H1 (cell line): ENCODE measurements at regions not wholly inside any gene's neighbourhood (a gene's known extent, or its start where the extent isn't known, plus 50 kb on each side); places are given as distances from the start of the nearest gene placed in this dataset.

Source experiments
- CTCF ChIA-PET: fragments of 300-600 bp; sonication (Branson Sonifier 250); formaldehyde crosslinking; loops from one replicate; lab custom pipeline; 2021; ENCODE audit not compliant: partially characterized antibody; lab: Charles Lee
- POLR2A ChIA-PET: fragments of 300-600 bp; sonication (Branson Sonifier 250); formaldehyde crosslinking; loops from one replicate; lab custom pipeline; 2021; ENCODE audit warnings: inconsistent platforms; ENCODE audit not compliant: partially characterized antibody; lab: Charles Lee
- DNase-seq, 2 experiments: peaks; one replicate each; pipeline versions ENCODE4 v3.0.0 to v3.0.0-alpha.2; 2010 to 2022; ENCODE audit warnings: low spot score in 2 of 2, low read depth in 1 of 2, mixed read lengths in 1 of 2
- FAIRE-seq: peaks from 2 replicates; lab custom pipeline; 2011; peaks lifted over from hg19 to GRCh38; lab: Jason Lieb, UNC
- H2AFZ ChIP-seq: 2 replicates; pipeline ENCODE4 v1.8.1; 2012; ENCODE audit warnings: low read length, inconsistent platforms
- H2AK5ac ChIP-seq: 2 replicates; pipeline ENCODE4 v1.6.1; 2013; ENCODE audit warnings: low read depth, low read length
- H2BK120ac ChIP-seq: replicated peaks from 2 replicates; pipeline ENCODE3; 2013; ENCODE audit warnings: low read depth, low read length, inconsistent platforms
- H2BK12ac ChIP-seq: 2 replicates; pipeline ENCODE4 v1.6.1; 2013; ENCODE audit warnings: low read depth, low read length
- H2BK15ac ChIP-seq: 2 replicates; pipeline ENCODE4 v1.6.1; 2013; ENCODE audit warnings: low read length
- H2BK20ac ChIP-seq: 2 replicates; pipeline ENCODE4 v1.6.1; 2013; ENCODE audit warnings: low read length
- H2BK5ac ChIP-seq: 2 replicates; pipeline ENCODE4 v1.6.1; 2013; ENCODE audit warnings: low read depth, low read length
- H3K14ac ChIP-seq: 2 replicates; pipeline ENCODE4 v1.6.1; 2013; ENCODE audit warnings: inconsistent platforms; ENCODE audit not compliant: insufficient read length
- H3K18ac ChIP-seq: 2 replicates; pipeline ENCODE4 v1.6.1; 2013; ENCODE audit warnings: low read length; ENCODE audit errors: extremely low read depth
- H3K23ac ChIP-seq: 2 replicates; pipeline ENCODE4 v1.6.1; 2013; ENCODE audit warnings: inconsistent platforms; ENCODE audit not compliant: insufficient read length
- H3K23me2 ChIP-seq: 2 replicates; pipeline ENCODE4 v1.6.1; 2013; ENCODE audit warnings: low read depth, low read length
- H3K27ac ChIP-seq: 2 replicates; pipeline ENCODE4 v1.6.1; 2011; ENCODE audit warnings: low read depth, low read length, inconsistent platforms
- H3K27me3 ChIP-seq, 4 experiments: replicated peaks in 1 of 4; 1 replicate in 1 of 4; 2 replicates in 3 of 4; pipeline versions ENCODE4 v1.6.1 to v1.8.1; 2011 to 2013; ENCODE audit warnings: low read length in 3 of 4, mild to moderate bottlenecking in 3 of 4, inconsistent platforms in 2 of 4, mixed read lengths in 2 of 4, moderate library complexity in 1 of 4; ENCODE audit not compliant: control insufficient read depth in 3 of 4, insufficient read depth in 3 of 4; ENCODE audit errors: extremely low read depth in 1 of 4
- H3K36me3 ChIP-seq, 4 experiments: 2 replicates each; pipeline versions ENCODE4 v1.6.1 to v1.8.1; 2011 to 2013; ENCODE audit warnings: mild to moderate bottlenecking in 4 of 4, low read length in 3 of 4, moderate library complexity in 2 of 4, control low read depth in 1 of 4, inconsistent platforms in 1 of 4; ENCODE audit not compliant: insufficient read depth in 4 of 4, control insufficient read depth in 2 of 4
- H3K4ac ChIP-seq: replicated peaks from 2 replicates; pipeline ENCODE3; 2013; ENCODE audit warnings: low read length, low read depth, mixed read lengths, inconsistent platforms; ENCODE audit not compliant: insufficient read length
- H3K4me1 ChIP-seq, 4 experiments: replicated peaks in 1 of 4; 1 replicate in 1 of 4; 2 replicates in 3 of 4; pipeline versions ENCODE4 v1.6.1 to v1.8.1; 2011 to 2013; ENCODE audit warnings: low read length in 3 of 4, inconsistent platforms in 2 of 4, mixed read lengths in 1 of 4; ENCODE audit not compliant: insufficient read depth in 4 of 4, control insufficient read depth in 3 of 4
- H3K4me2 ChIP-seq, 2 experiments: 2 replicates each; pipeline versions ENCODE4 v1.6.1 to v1.8.1; 2011 to 2013; ENCODE audit warnings: low read depth in 2 of 2, low read length in 2 of 2, control low read depth in 1 of 2, inconsistent platforms in 1 of 2, mild to moderate bottlenecking in 1 of 2; ENCODE audit not compliant: insufficient read depth in 1 of 2
- H3K4me3 ChIP-seq, 4 experiments: fragments of 200-600, 300-600 bp in 1 of 4; sonication (generic), shearing (Covaris generic), sonication (Bioruptor Twin) in 1 of 4; 2 replicates each; pipeline versions ENCODE4 v1.5.1 to v1.8.1; 2011 to 2016; ENCODE audit warnings: low read length in 4 of 4, low read depth in 3 of 4, control low read depth in 2 of 4, inconsistent platforms in 2 of 4, mild to moderate bottlenecking in 2 of 4, mixed read lengths in 1 of 4, moderate library complexity in 1 of 4; ENCODE audit not compliant: insufficient read depth in 2 of 4; ENCODE audit errors: extremely low read depth in 1 of 4
- H3K56ac ChIP-seq: replicated peaks from 2 replicates; pipeline ENCODE3; 2013; ENCODE audit warnings: low read depth, mild to moderate bottlenecking, mixed read lengths, low read length, inconsistent platforms; ENCODE audit not compliant: insufficient read length
- H3K79me1 ChIP-seq: 2 replicates; pipeline ENCODE4 v1.6.1; 2013; ENCODE audit warnings: low read depth, low read length, control low read depth
- H3K79me2 ChIP-seq, 2 experiments: 2 replicates each; pipeline versions ENCODE4 v1.6.1 to v1.8.1; 2012 to 2013; ENCODE audit warnings: low read length in 2 of 2, mild to moderate bottlenecking in 2 of 2, inconsistent platforms in 1 of 2; ENCODE audit not compliant: insufficient read depth in 2 of 2, control insufficient read depth in 1 of 2
- H3K9ac ChIP-seq, 4 experiments: replicated peaks in 1 of 4; 1 replicate in 1 of 4; 2 replicates in 3 of 4; pipeline versions ENCODE4 v1.6.1 to v1.8.1; 2011 to 2013; ENCODE audit warnings: low read depth in 3 of 4, low read length in 3 of 4, control low read depth in 2 of 4, mild to moderate bottlenecking in 2 of 4, moderate library complexity in 2 of 4, inconsistent platforms in 1 of 4; ENCODE audit errors: extremely low read depth in 1 of 4
- H3K9me3 ChIP-seq, 2 experiments: 2 replicates each; pipeline versions ENCODE4 v1.6.1 to v1.8.1; 2012 to 2013; ENCODE audit warnings: mild to moderate bottlenecking in 2 of 2, moderate library complexity in 2 of 2, control low read depth in 1 of 2, inconsistent platforms in 1 of 2, low read depth in 1 of 2, low read length in 1 of 2, mixed read lengths in 1 of 2; ENCODE audit not compliant: insufficient read depth in 2 of 2
- H4K20me1 ChIP-seq, 2 experiments: replicated peaks in 1 of 2; 2 replicates each; pipeline versions ENCODE3 to v1.8.1; 2011 to 2013; ENCODE audit warnings: inconsistent platforms in 2 of 2, low read length in 2 of 2, mild to moderate bottlenecking in 1 of 2; ENCODE audit not compliant: insufficient read depth in 2 of 2, control insufficient read depth in 1 of 2
- H4K5ac ChIP-seq: 2 replicates; pipeline ENCODE4 v1.6.1; 2013; ENCODE audit warnings: low read length, low read depth, mixed read lengths, inconsistent platforms; ENCODE audit not compliant: insufficient read length
- H4K8ac ChIP-seq: 2 replicates; pipeline ENCODE4 v1.8.0; 2013; ENCODE audit warnings: mild to moderate bottlenecking, moderate library complexity, low read length, inconsistent platforms; ENCODE audit not compliant: insufficient read depth; ENCODE audit errors: extremely low read depth
- H4K91ac ChIP-seq: replicated peaks from 2 replicates; pipeline ENCODE3; 2013; ENCODE audit warnings: low read length, mixed read lengths, inconsistent platforms; ENCODE audit not compliant: insufficient read length
- CBX5 ChIP-seq: fragments of 300-800, 300-1000 bp; sonication (generic); IDR thresholded peaks from 2 replicates; pipeline ENCODE4 v1.7.1; 2016; ENCODE audit warnings: antibody characterized with exemption, low read length, low read depth
- EZH2 ChIP-seq: fragments of 200-600 bp; sonication (generic); IDR thresholded peaks from 2 replicates; pipeline ENCODE4 v1.7.1; 2012; ENCODE audit warnings: low read depth, mild to moderate bottlenecking, moderate library complexity, low read length, inconsistent platforms; ENCODE audit not compliant: severe bottlenecking
- HDAC2 ChIP-seq, 2 experiments: fragments of 300-600 bp in 1 of 2; sonication (generic) in 1 of 2; IDR thresholded peaks; 2 replicates each; pipeline ENCODE4 v1.6.1; 2011 to 2012; ENCODE audit warnings: low read depth in 2 of 2, low read length in 2 of 2, mild to moderate bottlenecking in 2 of 2, moderate library complexity in 2 of 2, borderline replicate concordance in 1 of 2, inconsistent platforms in 1 of 2
- JUN ChIP-seq: IDR thresholded peaks from 2 replicates; pipeline ENCODE4 v1.6.1; 2011; ENCODE audit warnings: low read depth, mild to moderate bottlenecking, improper control_type of control experiment, low read length
- JUND ChIP-seq: IDR thresholded peaks from 2 replicates; pipeline ENCODE4 v1.6.1; 2011; ENCODE audit warnings: mild to moderate bottlenecking, improper control_type of control experiment, low read length
- POLR2AphosphoS5 ChIP-seq: IDR thresholded peaks from 2 replicates; pipeline ENCODE4 v1.6.1; 2011; ENCODE audit warnings: low read depth, low read length
- RXRA ChIP-seq: IDR thresholded peaks from 2 replicates; pipeline ENCODE4 v1.6.1; 2011; ENCODE audit warnings: low read depth, mild to moderate bottlenecking, low read length, moderate library complexity; ENCODE audit not compliant: insufficient read depth
- SIRT6 ChIP-seq: IDR thresholded peaks from one replicate; pipeline ENCODE4 v1.7.1; 2012; ENCODE audit warnings: low read length, inconsistent platforms
- SIX5 ChIP-seq: IDR thresholded peaks from 2 replicates; pipeline ENCODE4 v1.6.1; 2011; ENCODE audit warnings: mild to moderate bottlenecking, low read depth, low read length
- SP1 ChIP-seq: IDR thresholded peaks from 2 replicates; pipeline ENCODE4 v1.6.1; 2011; ENCODE audit warnings: low read depth, low read length
- SP2 ChIP-seq: IDR thresholded peaks from 2 replicates; pipeline ENCODE4 v1.6.1; 2012; ENCODE audit warnings: mild to moderate bottlenecking, low read length, inconsistent platforms
- TAF7 ChIP-seq: optimal IDR thresholded peaks from 2 replicates; pipeline ENCODE3; 2011; ENCODE audit warnings: low read depth, mild to moderate bottlenecking, inconsistent platforms, low read length, moderate library complexity, borderline replicate concordance
- YY1 ChIP-seq: IDR thresholded peaks from 2 replicates; pipeline ENCODE4 v1.6.1; 2011; ENCODE audit warnings: low read depth, mild to moderate bottlenecking, low read length
- WGBS, 2 experiments: shearing (Covaris generic) in 1 of 2; methylation state at CpG; one replicate each; pipeline versions ENCODE4 v1.1.6 to v1.1.7; 2013 to 2015; ENCODE audit warnings: low lambda C conversion rate in 2 of 2, mixed read lengths in 2 of 2, inconsistent platforms in 1 of 2, low coverage in 1 of 2, missing lambda C conversion rate in 1 of 2; ENCODE audit not compliant: insufficient replicate concordance in 2 of 2, insufficient coverage in 1 of 2, insufficient read length in 1 of 2; ENCODE audit errors: extremely low coverage in 1 of 2, missing lambda C conversion rate in 1 of 2; 5-methylcytosine and 5-hydroxymethylcytosine counted together

- H3K27ac ChIP-seq, result no peak overlapping the region
- no peak for DNase-seq
- H3K36me3 ChIP-seq, result no peaks in the 10 kb centered on the region; a peak in 2 of 8 replicates
- WGBS, 2 experiments, result 90% methylated on average over 1 of the region's 1 CpG; no CpG with 5 or more reads in 1 of the 2 experiments
- no peak overlapping the region for H2BK12ac ChIP-seq
- ChIA-PET POLR2A (no interaction called here), CTCF (no interaction called here)
- H2BK120ac ChIP-seq, result no peak overlapping the region
- H4K91ac ChIP-seq, result no peak overlapping the region
- H3K4me2 ChIP-seq, result no peak overlapping the region
- H3K79me2 ChIP-seq, result no peaks in the 10 kb centered on the region
- no peak overlapping the region for H3K56ac ChIP-seq
- H2BK5ac ChIP-seq, result no peak overlapping the region
- H3K4ac ChIP-seq, result no peak overlapping the region
- no peak overlapping the region for H2BK20ac ChIP-seq
- H3K23me2 ChIP-seq, result no peaks in the 10 kb centered on the region
- H3K27me3 ChIP-seq, result no peaks in the 10 kb centered on the region
- no peak overlapping the region for H2AFZ ChIP-seq
- H3K79me1 ChIP-seq, result no peaks in the 10 kb centered on the region
- no peak overlapping the region for H2AK5ac ChIP-seq
- H4K8ac ChIP-seq, result no peak overlapping the region
- H4K20me1 ChIP-seq, result no peaks in the 10 kb centered on the region
- H3K14ac ChIP-seq, result no peak overlapping the region
- no peaks in the 10 kb centered on the region for H3K4me1 ChIP-seq
- H3K23ac ChIP-seq, result no peak overlapping the region
- H4K5ac ChIP-seq, result no peak overlapping the region
- H3K4me3 ChIP-seq, result no peak overlapping the region
- H3K9ac ChIP-seq, result no peak overlapping the region
- no peak for FAIRE-seq
- H2BK15ac ChIP-seq, result no peak overlapping the region
- H3K9me3 ChIP-seq, result peaks cover 13 to 16% of the 10 kb centered on the region in 2 experiments
- no peak overlapping the region for H3K18ac ChIP-seq
- TF ChIP-seq SIX5 (no peak), SP1 (no peak), POLR2AphosphoS5 (no peak), JUND (no peak), SP2 (no peak), JUN (no peak), RXRA (no peak), EZH2 (no peak), CBX5 (no peak), TAF7 (no peak), SIRT6 (no peak), HDAC2 (IDR thresholded peaks at IDR 0.05; ENCODE audit: borderline replicate concordance in 1 of 2, low read depth in 2 of 2, low read length in 2 of 2) (no peak), YY1 (no peak)
Measured at GRCh38 chr13:83088858-83089257, 793.4 kb downstream of the SLITRK1 start.
